ENCODE measurements at regions not wholly inside any gene's neighbourhood (a gene's known extent, or its start where the extent isn't known, plus 50 kb on each side); places are given as distances from the start of the nearest gene placed in this dataset.
"Not testable (repeated sequence)": the region's sequence is repeated elsewhere in the genome, so short reads cannot be mapped to it uniquely, and the experiment has no call there.

DNA sequence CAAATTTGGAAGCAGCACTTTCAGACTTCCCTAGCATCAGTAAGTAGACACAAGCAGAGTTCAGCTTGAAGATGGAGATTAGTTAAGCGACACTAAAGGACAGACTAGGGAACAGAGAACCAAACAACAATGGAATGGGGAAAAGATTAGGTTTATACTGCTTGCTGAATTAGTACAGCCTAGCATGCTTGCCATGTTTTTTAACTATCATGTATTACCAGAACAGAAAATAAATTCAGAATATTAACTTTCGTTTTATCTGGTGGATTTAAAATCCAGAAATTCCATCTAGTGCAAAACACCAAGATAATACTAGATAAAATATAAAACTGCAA is 451.5 kb upstream of the SLC10A2 start:
- no peak for DNase-seq (ENCODE audit: low spot score)

DNA sequence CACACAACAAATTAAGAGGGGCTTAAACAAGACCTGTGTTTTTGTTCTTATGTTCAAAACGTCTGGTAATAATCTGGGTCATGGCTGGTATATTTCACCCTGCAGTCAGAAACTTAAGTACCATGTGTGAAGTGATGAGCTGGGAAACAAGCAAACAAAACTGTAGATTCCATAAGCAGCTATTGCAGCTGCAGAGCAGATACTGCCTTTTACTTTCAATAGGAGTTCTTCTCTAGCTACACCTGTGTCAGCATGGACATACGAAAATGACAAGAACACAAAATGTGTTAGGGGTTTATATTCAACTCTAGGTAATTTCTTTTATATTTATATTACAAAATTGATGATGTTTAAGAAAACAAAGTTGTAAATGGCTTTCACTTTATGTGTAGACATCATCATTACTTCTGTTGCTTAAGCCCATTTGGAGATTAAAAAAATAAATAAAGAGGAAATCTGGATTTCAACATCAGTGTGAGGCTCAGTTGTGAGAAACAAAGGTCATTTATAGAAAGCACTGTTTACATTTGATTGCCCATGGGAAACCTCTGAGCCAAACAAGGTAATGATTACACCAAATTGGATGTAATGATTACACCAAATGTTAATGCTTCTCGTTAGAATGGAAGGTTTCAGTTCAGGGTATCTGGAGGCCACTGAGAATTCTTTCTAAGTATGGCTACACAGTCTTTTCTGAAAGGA is 451.0 kb upstream of the SLC10A2 start:
- DNase-seq (ENCODE audit: low spot score) = no peak

DNA sequence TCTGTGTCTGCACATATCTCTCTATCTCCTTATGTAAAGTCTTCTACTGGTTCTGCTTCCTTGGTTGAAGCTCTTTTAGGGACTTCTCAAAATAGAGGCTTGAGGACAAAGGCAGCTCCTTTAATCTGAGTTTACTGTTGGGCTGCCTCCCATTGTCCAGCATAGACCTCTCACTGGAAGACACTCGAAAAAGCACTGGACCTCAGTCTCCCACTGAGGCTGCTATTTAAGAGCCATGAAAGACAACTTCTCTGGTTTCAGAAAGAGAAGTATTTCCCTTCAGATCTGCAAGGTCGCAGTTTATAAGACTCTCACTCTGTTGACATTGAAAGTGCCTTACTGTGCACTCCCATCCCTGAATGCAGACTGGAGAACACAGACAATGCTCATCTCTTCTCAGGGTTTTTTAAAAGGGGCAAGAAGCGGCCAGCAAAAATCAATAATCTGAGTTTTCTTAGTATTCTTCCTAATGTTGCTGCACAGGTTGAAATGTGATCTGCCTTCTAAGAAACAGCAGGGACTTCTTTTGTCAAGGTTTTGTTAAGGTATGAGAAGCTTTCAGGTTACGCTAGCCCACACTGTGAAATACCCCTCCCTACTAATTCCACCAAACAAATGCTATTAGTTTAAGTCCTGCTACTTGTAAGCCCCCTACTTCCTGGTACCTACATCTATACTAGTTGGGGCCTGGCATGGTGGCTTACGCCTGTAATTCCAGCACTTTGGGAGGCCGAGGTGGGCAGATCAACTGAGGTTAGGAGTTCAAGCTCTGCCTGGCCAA is 450.0 kb upstream of the SLC10A2 start:
- no peak for DNase-seq (ENCODE audit: low spot score)

DNA sequence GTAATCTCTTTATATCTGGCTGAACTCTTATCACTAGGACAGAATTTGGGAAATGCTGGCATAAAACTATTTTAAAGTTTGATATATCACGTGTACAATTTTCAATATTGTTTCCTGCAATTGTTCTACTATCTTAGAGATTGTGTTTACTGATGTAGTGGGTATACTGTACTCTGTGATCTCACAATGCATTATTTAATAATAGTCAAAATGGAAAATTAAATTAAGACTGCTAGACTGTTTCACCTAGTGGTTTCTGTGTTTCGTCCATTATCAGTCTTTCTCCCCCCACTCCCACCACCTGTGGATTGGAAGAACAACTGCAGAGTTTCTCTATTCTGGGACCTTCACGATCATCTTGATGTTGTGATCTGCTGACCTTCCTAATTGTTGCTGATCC is 449.2 kb upstream of the SLC10A2 start:
- DNase-seq (ENCODE audit: low spot score) = no peak

DNA sequence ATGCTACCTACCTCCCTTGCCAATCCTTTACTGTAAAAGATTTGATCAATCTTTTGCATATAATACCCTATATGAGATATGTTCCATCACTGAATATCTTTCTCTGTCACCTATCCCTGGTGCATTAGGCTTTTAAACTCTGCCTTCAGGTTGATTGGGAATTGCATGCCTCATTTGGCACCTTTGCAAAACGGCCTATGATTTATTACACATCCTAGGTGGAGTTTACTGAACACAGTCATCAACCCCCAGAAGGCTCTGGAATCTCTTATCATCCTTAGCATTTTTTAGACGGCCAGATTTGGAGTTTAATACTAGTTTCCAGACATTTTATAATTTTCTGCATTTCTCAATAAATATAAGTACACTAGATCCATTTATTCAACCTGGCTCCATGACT is 448.4 kb upstream of the SLC10A2 start:
- DNase-seq (ENCODE audit: low spot score) = no peak

DNA sequence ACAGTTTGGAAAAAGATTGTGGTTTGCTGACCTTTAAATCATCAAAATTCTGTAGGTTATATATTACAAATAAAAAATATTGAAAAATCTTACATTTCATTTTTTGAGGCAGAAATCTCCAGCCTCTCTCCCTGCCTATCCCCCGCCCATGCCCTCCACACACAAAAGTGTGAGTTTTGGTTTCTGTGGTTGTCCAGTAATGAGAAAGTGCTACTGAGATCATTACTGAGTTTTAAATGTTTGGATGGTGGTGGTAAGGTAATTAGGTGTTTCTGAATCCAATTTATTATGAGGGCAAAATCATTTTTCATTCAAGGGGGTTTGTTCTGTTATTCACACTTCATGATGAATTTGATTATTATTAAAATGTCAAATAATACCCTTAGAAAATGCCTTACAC is 448.0 kb upstream of the SLC10A2 start:
- DNase-seq (ENCODE audit: low spot score) = no peak

DNA sequence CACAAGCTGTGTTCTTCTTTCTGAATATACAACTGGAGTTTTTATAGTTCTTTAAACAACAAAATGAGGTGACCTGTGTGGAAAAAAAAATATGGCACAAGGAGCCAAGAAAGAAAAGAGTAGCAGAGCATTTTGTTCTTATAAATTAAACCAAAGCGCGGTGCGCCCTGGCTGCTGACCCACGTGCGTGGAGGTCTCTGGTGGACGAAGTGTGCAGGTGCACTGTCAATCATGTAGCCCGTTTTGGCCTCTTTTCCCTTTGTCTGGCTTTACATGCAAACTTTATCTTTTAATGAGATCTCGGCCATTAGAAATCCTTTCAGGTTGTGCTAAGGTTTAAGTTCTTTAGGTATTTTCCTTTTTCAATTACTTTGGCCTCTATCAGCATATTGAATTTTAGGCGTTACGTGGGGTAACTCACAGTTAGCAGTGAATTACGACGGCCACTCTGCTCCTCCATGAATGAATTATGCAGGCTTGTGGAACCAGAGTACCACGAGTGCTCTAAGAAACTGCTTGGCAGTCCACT is 443.9 kb upstream of the SLC10A2 start:
- no peak for DNase-seq (ENCODE audit: low spot score)

DNA sequence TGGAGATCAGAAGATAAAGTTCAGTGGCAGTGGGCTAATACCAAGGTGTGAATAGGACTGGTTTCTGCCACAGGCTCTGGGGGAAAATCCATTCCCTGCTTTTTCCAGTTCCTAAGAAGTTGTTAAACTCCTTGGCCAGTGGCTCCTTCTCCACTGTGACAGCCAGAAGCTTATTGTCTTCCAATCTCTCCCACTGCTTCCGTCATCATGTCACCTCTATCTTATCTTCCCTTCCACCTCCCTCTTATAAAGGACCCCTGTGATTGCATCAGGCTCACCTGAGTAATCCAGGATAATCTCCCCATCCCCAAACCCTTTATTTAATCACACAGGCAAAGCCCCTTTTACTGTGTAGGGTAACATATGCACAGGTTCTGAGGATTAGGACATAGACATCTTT is 431.2 kb upstream of the SLC10A2 start:
- DNase-seq (ENCODE audit: low spot score) = no peak

DNA sequence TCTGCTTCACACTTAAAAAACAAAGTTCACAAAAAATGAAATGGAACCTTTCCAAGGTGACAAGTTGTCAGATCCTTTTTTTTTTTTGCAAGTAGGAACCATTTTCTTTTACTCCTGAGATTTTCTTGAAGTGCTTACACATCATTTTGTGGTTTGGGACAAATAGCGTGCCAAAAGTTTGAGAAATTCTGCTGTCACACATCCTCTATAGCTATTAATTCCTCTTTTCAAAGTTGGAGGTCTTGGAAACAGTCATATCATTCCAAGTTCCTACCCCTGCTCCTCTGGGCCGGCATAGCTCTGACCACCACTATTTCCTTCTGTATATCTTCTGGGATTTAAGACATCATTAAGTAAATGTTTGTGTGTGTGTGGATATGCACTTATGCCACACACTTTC is 421.6 kb upstream of the SLC10A2 start:
- no peak for DNase-seq (ENCODE audit: low spot score)

DNA sequence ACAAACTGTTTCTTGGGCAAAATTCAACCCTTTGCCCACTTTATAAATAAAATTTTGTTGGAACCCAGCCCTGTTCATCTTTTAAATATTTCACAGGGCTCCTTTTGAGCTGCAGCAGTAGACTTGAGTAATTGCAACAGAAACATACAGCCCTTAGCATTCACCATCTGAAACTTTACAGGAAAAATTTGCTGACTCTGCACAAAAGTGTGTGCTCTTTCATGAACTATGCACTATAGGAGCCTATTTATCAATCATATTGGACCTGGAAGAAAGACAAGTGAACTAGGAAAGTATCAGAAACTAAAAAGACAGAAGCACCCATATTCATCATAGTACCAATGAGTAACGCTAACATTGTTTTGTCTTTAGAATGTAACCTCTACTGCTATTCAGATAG is 406.9 kb upstream of the SLC10A2 start:
- no peak for DNase-seq (ENCODE audit: low spot score)

DNA sequence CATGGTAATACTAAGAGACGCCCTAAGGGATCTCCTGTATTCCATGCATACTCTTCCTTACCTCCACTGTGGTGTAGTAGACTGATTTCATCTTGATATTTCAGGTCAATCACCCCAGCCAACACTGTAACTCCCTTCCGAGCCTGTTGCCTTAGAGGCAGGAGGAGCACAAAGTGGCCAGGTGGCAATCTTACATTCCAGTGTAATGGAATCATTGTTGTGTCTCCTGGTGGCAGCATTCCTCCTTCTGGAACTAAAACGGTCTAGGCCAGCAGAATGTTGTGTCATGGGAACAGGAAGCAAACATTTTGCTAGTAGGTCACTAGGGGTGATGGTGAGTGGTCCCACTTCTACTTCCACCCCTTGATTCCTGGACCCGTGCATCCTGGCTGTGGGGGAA is 405.7 kb upstream of the SLC10A2 start:
- no peak for DNase-seq (ENCODE audit: low spot score)

DNA sequence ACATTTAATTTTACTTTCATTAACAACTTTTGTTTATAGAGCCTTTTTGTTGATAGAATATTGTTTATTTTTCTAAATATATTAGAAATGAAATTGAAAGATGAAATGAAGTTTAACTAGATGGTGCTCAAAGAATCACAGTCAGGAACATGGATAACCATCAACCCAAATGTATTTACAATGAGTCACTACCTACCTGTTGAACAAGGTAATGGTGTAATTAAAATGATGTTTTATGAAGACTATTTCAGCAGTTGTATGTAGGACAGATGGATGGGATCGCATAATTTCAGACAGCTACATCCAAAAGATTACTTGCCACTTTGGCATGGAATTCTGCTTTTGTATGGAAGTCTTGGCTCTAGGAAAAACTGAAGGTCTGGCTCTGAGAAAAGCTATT is 403.6 kb upstream of the SLC10A2 start:
- no peak for DNase-seq (ENCODE audit: low spot score)

DNA sequence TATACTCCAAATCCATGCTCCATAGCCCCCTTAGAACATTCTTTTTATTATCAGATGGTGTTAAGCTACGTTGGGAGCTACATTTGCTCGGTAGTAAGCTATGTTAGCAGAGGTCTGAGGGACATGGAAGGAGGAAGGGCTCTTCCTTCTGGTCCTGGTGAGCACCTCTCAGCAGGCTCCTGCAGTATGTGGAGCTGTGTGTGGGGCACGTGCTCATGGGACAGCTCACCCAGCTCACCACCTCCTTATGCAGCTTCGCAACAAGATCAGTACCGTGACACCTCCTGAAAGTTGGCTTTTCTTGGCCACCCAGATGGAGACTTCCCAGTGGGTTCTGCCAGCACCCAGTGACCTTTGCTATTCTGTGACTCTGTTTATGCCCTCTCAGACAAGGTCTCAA is 400.5 kb upstream of the SLC10A2 start:
- DNase-seq (ENCODE audit: low spot score) = no peak

DNA sequence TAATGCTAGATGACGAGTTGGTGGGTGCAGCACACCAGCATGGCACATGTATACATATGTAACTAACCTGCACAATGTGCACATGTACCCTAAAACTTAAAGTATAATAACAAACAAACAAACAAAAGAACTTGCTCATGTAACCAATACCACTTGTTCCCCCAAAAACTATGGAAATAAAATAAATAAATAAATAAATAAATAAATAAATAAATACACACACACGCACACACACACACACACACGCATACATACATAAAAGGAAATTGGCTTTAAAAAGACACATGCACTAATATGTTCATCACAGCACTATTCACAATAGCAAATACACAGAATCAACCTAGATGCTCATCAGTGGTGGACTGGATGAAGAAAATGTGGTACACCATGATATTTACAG is 394.0 kb upstream of the SLC10A2 start:
- not testable (repeated sequence) for DNase-seq (ENCODE audit: low spot score)

DNA sequence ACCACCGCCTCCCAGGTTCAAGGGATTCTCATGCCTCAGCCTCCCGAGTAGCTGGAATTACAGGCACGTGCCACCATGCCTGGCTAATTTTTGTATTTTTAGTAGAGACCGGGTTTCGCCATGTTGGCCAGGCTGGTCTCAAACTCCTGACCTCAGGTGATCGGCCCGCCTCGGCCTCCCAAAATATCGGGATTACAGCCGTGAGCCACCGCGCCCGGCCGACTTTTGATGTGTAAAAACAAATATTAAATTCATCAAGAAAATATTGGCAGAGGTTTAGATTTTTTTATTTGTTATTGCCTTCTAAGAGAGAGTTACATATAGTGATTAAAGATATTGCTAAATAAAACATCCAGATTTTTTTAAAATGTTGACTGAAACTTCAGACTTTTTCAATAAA is 390.8 kb upstream of the SLC10A2 start:
- not testable (repeated sequence) for DNase-seq (ENCODE audit: low spot score)

DNA sequence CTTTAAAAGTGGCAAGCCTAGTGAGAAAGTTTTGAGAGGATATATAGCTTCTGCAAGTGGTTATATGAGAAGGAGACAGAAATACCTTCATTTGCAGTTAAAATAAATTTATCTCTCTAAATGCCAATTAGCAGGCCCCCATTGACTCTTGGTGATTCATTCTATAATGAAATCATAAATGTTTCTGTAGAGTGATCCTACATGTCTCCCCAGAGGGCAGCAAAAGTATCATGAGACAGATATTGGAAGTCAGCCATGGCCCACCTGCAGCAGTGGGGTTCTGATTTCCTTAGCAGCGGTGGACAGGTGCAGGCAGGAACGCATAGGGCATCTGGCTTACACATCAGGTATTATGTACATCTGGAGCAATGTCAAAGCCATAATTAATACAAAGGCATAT is 385.4 kb upstream of the SLC10A2 start:
- no peak for DNase-seq (ENCODE audit: low spot score)

DNA sequence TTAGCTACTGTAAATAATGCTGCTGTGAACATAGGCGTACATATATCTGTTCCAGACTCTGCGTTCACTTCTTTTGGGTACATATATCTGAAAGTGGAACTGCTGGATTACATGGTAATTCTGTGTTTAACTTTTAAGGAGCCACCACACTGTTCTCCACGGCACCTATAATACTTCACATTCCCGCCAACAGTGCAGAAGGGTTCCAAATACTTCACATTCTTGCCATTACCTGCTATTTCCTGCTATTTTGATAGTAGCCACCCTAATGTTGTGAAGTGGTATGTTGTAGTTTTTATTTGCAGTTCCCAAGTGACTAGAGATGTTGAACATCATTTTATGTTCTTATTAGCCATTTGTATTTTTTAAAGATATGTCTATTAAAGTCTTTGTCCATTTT is 377.4 kb upstream of the SLC10A2 start:
- no peak for DNase-seq (ENCODE audit: low spot score)

DNA sequence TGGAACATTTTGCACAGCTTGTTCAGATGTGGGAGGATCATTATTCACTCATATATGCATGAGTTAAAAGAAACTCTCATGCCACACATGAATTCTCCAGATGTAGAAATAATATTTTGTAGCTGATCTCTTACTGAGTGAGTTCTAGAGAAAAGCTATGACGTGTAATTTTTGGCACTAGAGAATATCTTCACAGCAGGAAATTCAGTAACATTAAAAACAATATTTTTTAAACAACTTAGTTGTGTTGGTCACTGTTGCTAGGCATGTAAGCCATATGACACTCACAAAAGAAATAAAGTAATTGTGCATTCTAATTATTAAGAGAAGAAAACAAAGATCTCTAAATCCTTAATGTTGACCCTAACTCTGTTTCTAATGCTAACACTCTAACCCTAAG is 371.4 kb upstream of the SLC10A2 start:
- no peak for DNase-seq (ENCODE audit: low spot score)

DNA sequence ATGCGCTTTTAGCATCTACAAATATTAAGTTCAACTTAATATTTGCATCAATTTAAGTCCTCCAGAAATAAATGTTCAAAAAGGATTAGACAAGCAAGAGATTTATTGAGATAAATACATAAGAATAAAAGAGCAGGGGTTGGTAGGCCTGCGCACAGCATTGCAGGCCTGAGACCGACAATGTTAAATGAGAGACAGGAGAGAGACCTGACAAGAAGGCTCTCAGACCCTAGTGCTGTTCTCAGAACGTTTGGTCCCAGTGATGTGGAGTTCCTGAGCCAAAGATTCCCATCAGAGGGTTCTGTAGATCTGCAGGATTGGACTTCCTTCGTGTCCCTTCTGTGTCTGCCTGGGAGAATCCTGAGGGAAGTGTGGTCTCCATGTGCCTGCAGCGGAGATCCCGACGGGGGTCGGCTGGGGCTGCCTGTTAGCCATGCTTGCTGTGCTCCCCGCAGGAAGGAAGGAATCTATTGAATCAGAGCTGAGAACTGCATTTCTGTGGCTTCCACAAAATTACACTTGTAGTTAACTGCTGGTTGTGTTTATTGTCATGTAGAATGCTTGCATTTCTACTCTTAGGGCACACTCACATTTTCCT is 369.9 kb upstream of the SLC10A2 start:
- DNase-seq (ENCODE audit: low spot score) = no peak

DNA sequence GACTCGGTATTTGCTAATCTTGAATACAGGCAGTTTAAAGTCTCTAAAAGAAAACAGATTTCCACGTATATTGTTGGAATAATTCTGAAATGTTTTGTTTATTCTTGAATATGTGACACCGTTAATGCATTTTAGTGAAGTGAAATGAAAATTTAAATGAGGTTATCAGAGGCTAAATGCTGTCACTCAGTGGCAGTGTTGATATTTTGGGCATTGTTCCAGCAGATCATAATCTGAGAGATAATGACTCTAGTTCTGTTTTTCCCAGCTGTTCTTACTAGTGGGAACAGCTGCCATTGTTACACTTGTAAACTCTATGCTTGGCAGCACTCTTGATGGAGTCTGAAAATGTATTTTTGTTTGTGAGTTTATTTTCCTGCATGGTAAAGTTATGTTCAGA is 365.6 kb upstream of the SLC10A2 start:
- DNase-seq (ENCODE audit: low spot score) = no peak

DNA sequence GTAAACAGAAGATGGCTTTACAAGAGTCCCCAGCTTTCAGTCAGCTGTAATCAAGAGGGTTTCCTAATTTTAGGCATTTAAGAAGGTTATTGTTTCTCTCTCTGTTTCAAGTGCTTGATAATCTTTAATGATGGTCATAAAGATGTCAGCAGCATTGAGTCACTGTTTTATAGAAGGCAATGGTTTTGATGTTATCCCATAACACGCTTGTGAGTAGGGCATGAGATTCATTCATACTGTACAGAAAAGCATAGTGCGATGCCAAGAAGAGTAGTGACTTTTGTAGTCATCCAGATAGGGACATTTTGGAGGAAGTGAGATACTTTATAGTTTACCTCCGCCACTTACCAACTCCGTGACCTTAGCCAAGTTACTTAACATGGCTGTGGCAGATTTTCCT is 364.2 kb upstream of the SLC10A2 start:
- DNase-seq (ENCODE audit: low spot score) = no peak

DNA sequence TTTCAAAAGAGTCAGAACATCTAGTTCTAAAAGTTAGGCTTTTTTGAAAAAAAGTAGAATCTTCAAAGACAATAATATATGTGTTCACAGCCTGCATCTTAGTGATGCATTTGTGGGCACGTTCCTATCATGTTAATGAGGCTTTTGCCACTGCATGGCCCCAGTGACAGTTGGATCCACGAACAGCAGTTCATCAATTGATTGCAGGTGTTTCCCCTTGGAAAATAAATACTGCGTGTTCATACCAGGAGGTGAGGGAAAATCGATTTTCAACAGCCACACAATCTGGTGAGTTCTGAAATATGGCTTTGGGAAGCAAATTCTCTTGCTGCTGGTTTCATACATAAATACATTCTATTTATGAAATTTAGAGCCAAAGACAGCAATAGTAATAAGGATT is 343.8 kb upstream of the SLC10A2 start:
- no peak for DNase-seq (ENCODE audit: low spot score)

DNA sequence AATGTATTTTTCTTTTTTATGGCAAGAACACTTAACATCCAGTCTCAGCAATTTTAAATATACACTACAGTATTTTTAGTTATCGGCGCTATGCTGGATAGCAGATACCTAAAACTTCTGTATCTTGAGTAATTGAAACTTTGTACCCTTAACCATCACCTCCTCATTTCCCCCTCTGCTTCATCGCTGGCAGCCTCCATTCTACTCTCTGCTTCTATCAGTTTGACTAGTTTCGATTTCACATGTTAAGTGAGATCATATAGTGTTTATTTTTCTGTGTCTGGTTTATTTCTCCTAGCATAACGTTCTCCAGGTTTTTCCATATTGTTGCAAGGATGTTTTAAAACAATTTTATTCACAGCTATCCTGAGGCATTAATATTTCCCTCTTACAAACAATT is 340.8 kb upstream of the SLC10A2 start:
- DNase-seq (ENCODE audit: low spot score) = no peak

All from hematopoietic multipotent progenitor cell treated with erythropoietin and hydrocortisone succinate and interleukin-3 and kit ligand, for 17 days (in vitro differentiated cells).